KOPT-K1 (cell line): ENCODE measurements at regions not wholly inside any gene's neighbourhood (a gene's known extent, or its start where the extent isn't known, plus 50 kb on each side); places are given as distances from the start of the nearest gene placed in this dataset.
"Not testable (repeated sequence)": the region's sequence is repeated elsewhere in the genome, so short reads cannot be mapped to it uniquely, and the experiment has no call there.

Experiments used
- H3K27ac ChIP-seq: fragments of 200-600 bp; sonication (generic); 2 replicates; pipeline ENCODE4 v1.5.1; 2016; ENCODE audit warnings: antibody characterized with exemption, mild to moderate bottlenecking, low read depth, low read length; ENCODE audit not compliant: poor library complexity, severe bottlenecking
- H3K36me3 ChIP-seq: fragments of 200-600 bp; sonication (generic); 2 replicates; pipeline ENCODE4 v1.5.1; 2017; ENCODE audit warnings: antibody characterized with exemption, mild to moderate bottlenecking, low read length, moderate library complexity; ENCODE audit not compliant: insufficient read depth
- H3K9me3 ChIP-seq: fragments of 200-600 bp; sonication (generic); 2 replicates; pipeline ENCODE4 v1.5.1; 2017; ENCODE audit warnings: antibody characterized with exemption, low read length, mild to moderate bottlenecking; ENCODE audit not compliant: insufficient read depth, poor library complexity, severe bottlenecking

DNA sequence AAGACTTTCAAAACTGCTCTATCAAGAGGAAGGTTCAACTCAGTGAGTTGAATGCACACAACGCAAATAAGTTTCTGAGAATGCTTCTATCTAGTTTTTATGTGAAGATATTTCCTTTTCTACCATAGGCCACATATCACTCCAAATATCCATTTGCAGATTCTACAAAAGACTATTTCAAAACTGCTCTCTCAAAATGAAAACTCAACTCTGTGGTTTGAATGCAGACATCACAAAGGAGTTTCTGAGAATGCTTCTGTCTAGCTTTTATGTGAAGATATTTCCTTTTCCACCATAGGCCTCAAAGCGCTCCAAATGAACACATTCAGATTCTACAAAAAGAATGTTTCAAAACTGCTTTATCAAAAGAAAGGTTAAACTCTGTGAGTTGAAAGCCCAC is 1093.1 kb upstream of the DEFB115 start:
- peaks cover 19% of the 10 kb centered on the region for H3K9me3 ChIP-seq
- not testable (repeated sequence) for H3K36me3 ChIP-seq, H3K27ac ChIP-seq

DNA sequence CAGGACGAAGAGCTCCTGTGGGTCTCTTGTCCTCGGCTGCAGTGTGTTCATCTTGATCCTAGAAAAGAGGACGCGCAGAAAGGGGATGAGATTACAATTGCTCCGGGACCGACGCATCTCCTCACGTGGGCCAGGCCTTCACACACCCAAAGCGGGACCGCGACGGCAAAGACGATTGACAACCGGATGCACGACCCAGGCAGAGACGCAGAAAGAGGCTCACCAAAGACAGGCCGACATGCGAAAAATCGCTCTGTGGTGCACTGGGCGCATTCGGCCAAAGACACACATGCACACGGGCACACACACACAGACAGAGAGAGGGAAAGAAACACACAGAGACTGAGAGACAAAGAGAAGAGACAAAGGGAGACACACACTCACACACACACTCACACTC is 1089.9 kb upstream of the DEFB115 start:
- no peaks in the 10 kb centered on the region for H3K36me3 ChIP-seq
- H3K27ac ChIP-seq: no peak overlapping the region
- peaks cover 19% of the 10 kb centered on the region for H3K9me3 ChIP-seq

DNA sequence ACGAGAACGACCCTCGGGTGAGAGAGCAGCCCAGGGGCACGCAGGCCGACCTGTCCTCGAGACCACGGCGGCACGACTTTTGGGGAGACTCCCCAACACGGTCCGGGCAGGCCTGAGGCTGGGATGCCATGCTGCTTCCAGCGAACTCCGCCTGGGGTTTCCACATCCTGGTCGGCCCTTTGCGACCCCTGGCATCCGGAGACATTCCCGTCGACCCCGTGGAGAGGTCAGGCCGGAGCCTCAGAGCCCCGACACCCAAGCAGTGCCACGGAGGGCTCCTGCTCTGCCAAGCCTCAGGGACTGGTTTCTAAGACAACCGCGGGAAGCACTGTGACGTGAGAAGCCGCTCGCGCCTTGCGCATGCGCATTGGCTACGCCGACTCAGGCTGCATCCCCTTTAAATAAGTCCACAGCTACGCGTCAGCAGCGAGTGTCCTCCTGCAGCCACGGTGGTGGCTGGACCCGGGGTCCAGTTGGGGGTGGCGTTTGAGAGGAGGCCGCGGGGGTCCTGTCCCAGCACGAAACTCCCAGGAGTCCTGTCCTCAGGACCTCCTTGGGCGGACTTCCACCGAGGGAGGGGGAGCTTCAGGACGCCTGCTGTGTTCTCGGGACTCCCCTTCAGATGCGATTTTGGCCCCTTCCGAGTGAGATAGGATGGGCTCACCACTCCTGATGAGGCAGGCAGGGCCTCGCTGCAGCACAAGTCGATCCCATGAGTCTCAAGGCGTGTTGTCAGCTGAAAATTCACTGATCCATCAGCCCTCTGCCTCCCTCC is 1089.3 kb upstream of the DEFB115 start:
- peaks cover 19% of the 10 kb centered on the region for H3K9me3 ChIP-seq
- H3K36me3 ChIP-seq: no peaks in the 10 kb centered on the region
- no peak overlapping the region for H3K27ac ChIP-seq

DNA sequence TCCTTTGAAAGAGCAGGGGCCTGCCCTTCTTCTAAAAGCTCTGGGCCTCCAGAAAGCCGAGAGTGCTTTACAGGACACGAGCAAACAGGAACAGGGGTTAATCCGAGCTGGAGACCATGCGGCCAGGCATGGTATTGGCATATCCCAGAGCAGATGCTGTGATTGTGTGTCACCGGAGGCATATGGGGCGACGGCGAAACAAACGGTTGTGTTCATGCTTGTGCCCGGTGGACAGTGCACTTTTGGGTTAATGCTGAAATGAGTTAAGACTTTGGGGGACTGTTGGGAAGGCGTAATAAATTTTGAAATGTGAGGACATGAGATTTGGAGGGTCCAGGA is 1088.7 kb upstream of the DEFB115 start:
- peaks cover 19% of the 10 kb centered on the region for H3K9me3 ChIP-seq
- no peaks in the 10 kb centered on the region for H3K36me3 ChIP-seq
- H3K27ac ChIP-seq: no peak overlapping the region

DNA sequence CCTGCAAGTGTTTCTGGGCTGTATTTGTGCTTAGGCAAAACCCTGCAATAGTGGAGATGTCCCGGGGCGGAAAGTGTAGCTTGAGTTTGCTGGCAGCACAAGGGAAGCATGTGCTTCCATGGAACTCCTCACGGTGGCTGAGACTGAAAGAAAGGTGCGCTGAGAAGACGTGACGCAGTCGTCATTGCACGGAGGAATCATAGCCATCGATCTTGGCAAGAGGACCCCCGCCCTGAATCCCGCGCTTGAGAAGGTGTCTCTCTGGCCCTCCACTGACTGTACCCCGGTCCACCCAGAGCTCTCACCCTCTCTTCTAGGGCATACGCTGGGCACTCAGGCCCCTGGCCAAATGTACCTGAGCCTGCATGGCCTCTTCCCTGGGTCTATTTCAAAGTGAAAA is 1081.8 kb upstream of the DEFB115 start:
- no peaks in the 10 kb centered on the region for H3K9me3 ChIP-seq

DNA sequence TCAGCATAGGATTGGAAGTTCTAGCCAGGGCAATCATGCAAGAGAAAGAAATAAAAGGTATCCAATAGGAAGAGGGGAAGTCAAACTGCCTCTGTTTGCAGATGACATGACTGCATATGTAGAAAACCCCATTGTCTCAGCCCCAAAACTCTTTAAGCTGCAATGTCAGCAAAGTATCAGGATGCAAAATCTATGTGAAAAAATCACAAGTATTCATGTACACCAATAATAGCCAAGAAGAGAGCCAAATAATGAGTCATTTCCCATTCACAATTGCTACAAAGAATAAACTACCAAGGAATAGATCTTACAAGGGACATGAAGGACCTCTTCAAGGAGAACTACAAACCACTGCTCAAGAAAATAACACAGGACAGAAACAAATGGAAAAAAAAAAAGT is 1074.3 kb upstream of the DEFB115 start:
- H3K9me3 ChIP-seq, H3K36me3 ChIP-seq, H3K27ac ChIP-seq: not testable (repeated sequence)

More for the DNA sequence above, 1081.8 kb upstream of the DEFB115 start:
- Histone ChIP-seq H3K36me3 (no peaks in the 10 kb centered on the region), H3K27ac (no peak overlapping the region)

DNA sequence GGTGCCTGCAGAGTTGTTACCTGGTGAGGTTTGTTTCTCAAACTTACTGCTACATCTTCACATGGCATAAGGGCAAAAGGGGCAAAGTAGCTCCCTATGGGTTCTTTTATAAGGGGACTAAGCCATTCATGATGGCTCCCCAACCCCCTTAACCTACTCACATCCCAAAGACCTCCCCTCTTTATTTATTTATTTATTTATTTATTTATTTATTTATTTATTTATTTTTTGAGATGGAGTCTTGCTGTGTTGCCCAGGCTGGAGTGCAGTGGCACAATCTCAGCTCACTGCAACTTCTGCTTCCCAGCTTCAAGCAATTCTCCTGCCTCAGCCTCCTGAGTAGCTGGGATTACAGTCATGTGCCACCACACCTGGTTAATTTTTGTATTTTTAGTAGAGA is 1065.7 kb upstream of the DEFB115 start:
- not testable (repeated sequence) for H3K27ac ChIP-seq, H3K9me3 ChIP-seq

DNA sequence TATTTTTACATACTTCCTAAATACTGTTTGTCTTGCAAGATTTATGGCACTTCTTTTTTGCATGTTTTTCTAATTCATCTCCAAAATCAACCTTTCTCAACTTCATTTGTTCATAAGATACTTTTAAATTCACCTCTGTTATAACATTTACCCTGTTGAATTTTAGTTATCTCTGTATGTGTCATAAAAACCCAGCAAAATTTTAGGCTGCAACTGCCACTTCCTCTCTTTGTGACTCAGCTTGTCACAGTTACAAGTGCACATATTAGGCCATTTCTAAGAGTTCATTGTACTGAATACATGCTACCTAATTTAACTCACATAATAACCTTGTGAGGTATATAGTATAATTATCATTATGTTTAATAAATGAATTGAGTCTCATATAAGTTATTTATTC is 1023.0 kb upstream of the DEFB115 start:
- H3K36me3 ChIP-seq, H3K27ac ChIP-seq, H3K9me3 ChIP-seq: not testable (repeated sequence)

More for the DNA sequence above, 1065.7 kb upstream of the DEFB115 start:
- not testable (repeated sequence) for H3K36me3 ChIP-seq

DNA sequence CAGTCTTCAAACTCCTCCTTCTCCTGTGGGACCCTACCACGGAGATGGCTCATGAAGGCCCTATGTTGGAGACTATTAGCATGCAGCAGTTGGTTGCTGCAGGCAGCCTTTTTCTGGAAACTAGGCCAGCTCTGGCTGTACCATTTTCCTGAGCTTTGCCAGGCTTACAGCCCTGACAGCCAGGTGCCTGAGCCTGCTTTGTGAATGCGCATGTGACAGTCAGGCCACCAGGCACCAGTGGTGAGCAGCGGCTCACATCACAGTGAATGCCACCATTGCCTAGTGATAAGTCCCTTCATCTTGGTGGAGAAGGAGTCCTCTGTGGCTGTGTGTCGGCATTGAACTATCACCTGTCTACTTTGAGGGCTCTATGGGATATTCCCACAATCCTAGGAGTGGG is 982.4 kb upstream of the DEFB115 start:
- not testable (repeated sequence) for H3K9me3 ChIP-seq, H3K36me3 ChIP-seq, H3K27ac ChIP-seq

DNA sequence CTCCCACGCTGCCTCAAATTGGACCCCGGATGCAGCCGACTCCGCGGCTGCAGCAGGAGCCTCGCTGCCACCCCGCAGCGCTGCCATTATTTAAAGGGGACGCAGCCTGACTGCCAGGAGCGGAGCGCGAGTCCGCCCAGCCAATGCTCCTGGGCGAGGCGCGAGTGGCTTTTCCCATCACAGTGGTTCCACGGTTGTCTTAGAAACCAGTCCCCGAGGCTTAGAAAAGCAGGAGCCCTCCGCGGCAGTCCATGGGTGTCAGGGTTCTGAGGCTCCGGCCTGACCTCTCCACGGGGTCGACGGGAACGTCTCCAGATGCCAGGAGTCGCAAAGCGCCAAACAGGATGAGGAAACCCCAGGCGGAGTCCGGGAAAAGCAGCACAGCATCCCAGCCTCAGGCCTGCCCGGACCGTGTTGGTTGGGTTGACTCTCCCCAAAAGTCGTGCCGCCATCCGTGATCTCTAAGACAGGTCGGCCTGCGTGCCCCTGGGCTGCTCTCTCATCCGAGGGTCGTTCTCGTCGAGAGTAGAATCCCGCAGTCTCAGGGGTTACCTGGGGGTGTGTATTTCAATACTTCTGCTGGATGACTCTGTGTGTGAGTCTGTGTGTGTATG is 975.8 kb upstream of the DEFB115 start:
- Histone ChIP-seq H3K9me3 (peaks cover 8% of the 10 kb centered on the region), H3K36me3 (no peaks in the 10 kb centered on the region), H3K27ac (no peak overlapping the region)

DNA sequence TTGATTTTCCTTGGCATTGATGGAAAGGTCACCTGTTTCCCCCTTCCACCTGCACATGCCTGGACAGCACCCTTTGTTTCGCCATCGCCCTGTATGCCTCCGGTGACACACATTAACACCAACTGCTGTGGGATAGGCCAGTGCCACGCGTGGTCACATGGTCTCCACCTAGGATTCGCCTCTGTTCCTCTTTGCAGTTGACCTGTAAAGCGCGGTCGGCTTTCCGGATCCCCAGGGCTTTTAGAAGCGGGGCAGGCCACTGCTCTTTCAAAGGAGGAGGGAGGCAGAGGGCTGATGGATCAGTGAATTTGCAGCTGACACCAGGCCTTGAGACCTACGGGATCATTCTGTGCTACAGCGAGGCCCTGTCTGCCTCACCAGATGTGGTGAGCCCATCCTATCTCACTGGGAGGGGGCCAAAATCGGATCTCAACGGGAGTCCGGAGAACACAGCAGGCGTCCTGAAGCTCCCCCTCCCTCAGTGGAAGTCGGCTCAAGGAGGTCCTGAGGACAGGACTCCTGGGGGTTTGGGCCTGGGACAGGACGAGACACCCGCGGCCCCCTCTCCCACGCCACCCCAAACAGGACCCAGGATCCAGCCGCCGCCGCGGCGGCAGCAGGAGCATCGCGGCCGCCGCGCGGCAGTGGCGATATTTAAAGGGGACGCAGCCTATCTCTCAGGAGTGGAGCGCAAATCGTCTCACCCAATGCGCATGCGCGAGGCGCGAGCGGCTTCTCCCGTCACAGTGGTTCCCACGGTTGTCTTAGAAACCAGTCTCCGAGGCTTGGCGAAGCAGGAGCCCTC is 973.8 kb upstream of the DEFB115 start:
- not testable (repeated sequence) for H3K9me3 ChIP-seq, H3K36me3 ChIP-seq
- peak overlapping the region; percentile 71 for H3K27ac ChIP-seq

DNA sequence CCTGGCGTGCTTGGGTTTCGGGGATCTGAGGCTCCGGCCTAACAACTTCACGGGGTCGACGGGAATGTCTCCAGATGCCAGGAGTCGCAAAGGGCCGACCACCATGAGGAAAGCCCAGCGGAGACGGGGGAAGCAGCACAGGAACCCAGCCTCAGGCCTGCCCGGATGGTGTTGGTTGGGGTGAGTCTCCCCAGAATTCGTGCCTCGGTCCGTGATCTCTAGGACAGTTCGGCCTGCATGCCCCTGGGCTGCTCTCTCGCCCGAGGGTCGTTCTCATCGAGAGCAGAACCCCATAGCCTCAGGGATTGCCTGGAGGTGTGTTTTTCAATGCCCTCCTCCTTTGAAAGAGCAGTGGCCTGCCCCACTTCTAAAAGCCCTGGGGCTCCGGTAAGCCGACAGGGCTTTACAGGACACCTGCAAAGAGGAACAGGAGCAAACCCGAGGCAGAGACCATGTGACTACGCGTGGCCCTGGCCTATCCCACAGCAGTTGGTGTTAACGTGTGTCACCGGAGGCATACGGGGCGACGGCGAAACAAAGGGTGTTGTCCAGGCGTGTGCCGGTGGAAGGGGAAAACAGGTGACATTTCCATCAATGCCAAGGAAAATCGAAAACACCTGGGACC is 973.1 kb upstream of the DEFB115 start:
- Histone ChIP-seq H3K27ac (peak overlapping the region; percentile 71), H3K9me3 (peaks cover 8% of the 10 kb centered on the region), H3K36me3 (no peaks in the 10 kb centered on the region)

DNA sequence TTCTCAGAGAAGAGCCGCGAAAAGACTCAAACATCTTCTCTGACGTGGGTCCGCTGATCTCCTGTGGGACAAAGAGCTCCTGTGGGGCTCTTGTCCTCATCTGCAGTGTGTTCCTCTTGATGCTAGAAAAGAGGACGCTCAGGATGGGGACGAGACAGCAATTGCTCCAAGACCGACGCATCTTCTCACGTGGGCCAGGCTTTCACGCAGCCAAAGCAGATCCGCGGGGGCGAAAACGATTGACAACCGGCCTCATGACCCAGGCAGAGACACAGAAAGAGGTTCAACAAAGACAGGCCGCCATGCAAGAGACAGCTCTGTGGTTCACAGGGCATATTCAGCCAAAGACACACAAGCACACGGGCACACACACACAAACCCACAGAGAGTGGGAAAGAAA is 971.8 kb upstream of the DEFB115 start:
- peaks cover 8% of the 10 kb centered on the region for H3K9me3 ChIP-seq
- H3K36me3 ChIP-seq: no peaks in the 10 kb centered on the region

DNA sequence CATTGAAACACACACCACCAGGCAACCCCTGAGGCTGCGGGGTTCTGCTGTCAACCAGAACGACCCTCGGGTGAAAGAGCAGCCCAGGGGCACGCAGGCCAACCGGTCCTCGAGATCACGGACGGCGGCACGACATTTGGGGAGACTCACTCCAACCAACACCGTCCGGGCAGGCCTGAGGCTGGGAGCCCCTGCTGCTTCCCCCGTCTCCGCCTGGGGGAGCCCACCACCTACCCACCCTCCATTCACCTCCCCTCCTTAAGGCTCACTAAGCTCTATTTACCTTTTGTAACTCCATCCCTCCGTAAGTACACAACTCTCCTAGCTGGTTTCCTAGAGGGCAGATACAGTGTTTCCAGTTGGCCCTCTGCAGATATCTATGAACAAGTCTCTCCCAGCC is 971.3 kb upstream of the DEFB115 start:
- Histone ChIP-seq H3K27ac (no peak overlapping the region), H3K9me3 (peaks cover 8% of the 10 kb centered on the region), H3K36me3 (no peaks in the 10 kb centered on the region)

More for the DNA sequence above, 971.8 kb upstream of the DEFB115 start:
- H3K27ac ChIP-seq: no peak overlapping the region

DNA sequence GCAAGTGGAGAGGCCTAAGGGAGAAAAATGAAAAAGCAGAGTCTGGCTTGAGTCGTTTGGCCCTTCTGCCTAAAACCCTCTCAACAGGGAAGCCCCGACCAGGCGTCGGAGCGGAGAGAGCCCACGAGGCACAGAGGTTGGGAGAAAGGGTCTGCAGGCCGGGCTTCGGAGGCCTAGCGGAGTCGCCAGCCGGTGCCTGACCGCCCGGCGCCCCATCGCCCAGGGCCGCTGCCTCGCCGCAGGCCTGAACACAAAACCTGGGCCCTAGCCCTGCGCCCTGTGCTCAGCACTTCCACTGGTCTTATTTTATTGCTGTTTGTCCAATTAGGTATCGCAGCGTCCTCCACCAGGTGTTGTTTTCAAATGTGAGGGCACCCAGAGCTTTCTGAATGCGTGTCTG is 970.0 kb upstream of the DEFB115 start:
- H3K36me3 ChIP-seq, H3K27ac ChIP-seq, H3K9me3 ChIP-seq: not testable (repeated sequence)
